ENCODE measurements at regions not wholly inside any gene's neighbourhood (a gene's known extent, or its start where the extent isn't known, plus 50 kb on each side); places are given as distances from the start of the nearest gene placed in this dataset.

DNA sequence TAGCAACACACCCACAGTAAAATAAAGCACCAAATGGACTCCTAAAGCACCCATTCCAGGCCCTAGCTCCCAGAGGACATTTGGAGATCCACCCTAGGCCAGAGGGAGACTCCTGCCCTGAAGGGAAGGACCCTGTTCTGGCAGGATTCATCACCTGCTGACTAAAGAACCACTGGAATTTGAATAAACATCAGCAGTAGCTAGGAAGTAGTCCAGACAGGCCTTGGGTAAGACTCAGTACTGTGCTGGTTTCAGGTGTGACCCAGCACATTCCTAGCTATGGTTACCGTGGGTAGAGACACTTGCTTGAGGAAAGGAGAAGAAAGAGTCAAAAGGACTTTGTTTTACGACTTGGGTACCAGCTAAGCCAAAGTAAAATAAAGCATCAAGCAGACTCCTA is 92.7 kb upstream of the LRRC7 start:
- DNase-seq (no peak), ATAC-seq (no peak)
- Histone ChIP-seq H3K36me3 (no peaks in the 10 kb centered on the region), H3K27me3 (no peaks in the 10 kb centered on the region), H3K4me1 (no peaks in the 10 kb centered on the region), H3K9me3 (no peaks in the 10 kb centered on the region), H3K4me3 (no peak overlapping the region), H3K27ac (no peak overlapping the region)
- TF ChIP-seq, protein P1, sequence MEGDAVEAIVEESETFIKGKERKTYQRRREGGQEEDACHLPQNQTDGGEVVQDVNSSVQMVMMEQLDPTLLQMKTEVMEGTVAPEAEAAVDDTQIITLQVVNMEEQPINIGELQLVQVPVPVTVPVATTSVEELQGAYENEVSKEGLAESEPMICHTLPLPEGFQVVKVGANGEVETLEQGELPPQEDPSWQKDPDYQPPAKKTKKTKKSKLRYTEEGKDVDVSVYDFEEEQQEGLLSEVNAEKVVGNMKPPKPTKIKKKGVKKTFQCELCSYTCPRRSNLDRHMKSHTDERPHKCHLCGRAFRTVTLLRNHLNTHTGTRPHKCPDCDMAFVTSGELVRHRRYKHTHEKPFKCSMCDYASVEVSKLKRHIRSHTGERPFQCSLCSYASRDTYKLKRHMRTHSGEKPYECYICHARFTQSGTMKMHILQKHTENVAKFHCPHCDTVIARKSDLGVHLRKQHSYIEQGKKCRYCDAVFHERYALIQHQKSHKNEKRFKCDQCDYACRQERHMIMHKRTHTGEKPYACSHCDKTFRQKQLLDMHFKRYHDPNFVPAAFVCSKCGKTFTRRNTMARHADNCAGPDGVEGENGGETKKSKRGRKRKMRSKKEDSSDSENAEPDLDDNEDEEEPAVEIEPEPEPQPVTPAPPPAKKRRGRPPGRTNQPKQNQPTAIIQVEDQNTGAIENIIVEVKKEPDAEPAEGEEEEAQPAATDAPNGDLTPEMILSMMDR (IDR thresholded peaks at IDR 0.05), result no peak
- intact Hi-C loops (cut with DNase I), result no loop called here

DNA sequence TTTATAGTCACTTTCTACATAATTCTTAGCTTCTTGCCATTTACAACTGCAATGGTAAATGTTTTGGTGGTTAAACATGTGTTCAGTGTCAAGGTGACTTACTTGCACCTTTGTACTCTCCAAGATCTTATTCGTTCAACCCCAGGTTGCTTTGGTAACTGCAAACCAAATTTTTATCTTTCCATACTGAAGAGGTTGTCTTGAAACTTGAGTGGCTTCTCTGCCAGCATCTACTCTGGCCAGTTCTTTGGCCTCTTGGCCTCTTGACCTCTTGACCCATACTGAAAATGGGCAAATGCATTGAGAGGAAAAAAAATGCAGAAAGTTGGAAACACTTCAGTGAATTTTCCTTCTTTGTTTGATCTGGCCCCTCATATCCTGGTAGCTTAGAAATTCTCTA is 88.0 kb upstream of the LRRC7 start:
- TF ChIP-seq, protein P1 (IDR thresholded peaks at IDR 0.05), result no peak
- H3K36me3 ChIP-seq, result no peaks in the 10 kb centered on the region
- DNase-seq, result no peak
- no peak overlapping the region for H3K4me3 ChIP-seq
- H3K9me3 ChIP-seq, result no peaks in the 10 kb centered on the region
- no peak for ATAC-seq
- intact Hi-C loops (cut with DNase I), result no loop called here
- no peaks in the 10 kb centered on the region for H3K4me1 ChIP-seq
- H3K27ac ChIP-seq, result no peak overlapping the region
- H3K27me3 ChIP-seq, result no peaks in the 10 kb centered on the region

DNA sequence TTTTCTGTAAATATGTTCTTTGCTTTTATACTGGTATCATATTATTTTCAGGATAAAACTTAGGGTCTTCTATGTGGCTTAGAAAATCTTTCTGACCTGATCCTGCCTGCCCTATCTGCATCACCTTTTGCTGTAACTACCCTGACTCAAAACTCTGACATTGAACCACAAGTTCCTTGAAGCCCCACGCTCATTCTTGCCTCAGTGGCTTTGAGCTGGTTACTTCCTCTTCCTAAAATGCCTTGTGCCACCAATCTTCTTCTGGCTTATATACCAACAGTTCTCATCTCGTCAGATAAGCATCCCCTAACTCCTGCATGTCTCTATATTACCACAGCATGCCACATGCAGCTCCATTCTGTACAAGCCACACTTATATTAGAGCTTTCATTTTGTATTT is 84.5 kb upstream of the LRRC7 start:
- Histone ChIP-seq H3K4me3 (no peak overlapping the region), H3K4me1 (no peaks in the 10 kb centered on the region), H3K36me3 (no peaks in the 10 kb centered on the region), H3K9me3 (peaks cover 0 to 4% of the 10 kb centered on the region in 2 donors), H3K27me3 (no peaks in the 10 kb centered on the region), H3K27ac (no peak overlapping the region)
- DNase-seq, result no peak
- TF ChIP-seq, protein P1 (IDR thresholded peaks at IDR 0.05), result no peak
- ATAC-seq, result no peak
- intact Hi-C loops (cut with DNase I), result no loop called here

DNA sequence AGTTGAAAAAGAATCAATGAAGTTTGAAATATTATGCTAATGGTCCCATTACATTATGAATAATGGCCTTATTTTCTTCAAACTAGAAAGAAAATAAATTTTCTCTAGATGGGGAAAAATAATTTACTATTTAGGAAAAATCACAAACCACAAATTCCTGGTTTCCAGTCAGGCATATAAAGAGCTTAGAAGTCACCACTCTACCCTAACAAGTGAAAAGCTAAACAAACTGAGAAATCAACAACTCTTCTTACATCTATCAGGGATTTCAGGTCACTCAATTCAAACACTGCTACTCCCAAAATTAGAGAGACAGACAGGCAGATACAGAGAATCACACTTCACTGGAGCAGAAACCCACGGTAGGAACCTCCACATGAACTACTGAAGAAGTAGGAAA is 82.1 kb upstream of the LRRC7 start:
- Histone ChIP-seq H3K27ac (no peak overlapping the region), H3K4me1 (no peaks in the 10 kb centered on the region), H3K9me3 (peaks cover 0 to 4% of the 10 kb centered on the region in 2 donors), H3K4me3 (no peak overlapping the region), H3K27me3 (no peaks in the 10 kb centered on the region), H3K36me3 (no peaks in the 10 kb centered on the region)
- ATAC-seq (no peak), DNase-seq (no peak)
- TF ChIP-seq, protein P1 (IDR thresholded peaks at IDR 0.05), result no peak
- intact Hi-C loops (cut with DNase I), result no loop called here

DNA sequence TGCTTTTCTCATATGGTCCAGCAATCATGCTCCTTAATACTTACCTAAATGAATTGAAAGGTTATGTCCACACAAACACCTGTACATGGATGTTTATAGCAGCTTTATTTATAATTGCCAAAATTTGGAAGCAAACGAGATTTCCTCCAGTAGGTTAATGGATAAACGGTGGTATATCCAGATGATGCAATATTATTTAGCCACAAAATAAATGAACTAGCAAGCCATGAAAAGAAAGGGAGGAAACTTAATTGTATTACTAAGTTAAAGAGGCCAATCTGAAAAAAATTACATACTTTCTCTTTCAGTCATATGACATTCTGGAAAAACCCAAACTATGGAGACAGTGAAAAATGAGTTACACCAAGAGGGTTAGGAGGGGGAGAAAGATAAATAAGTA is 76.3 kb upstream of the LRRC7 start:
- TF ChIP-seq, protein P1 (IDR thresholded peaks at IDR 0.05), result no peak
- Histone ChIP-seq H3K27me3 (no peaks in the 10 kb centered on the region), H3K36me3 (no peaks in the 10 kb centered on the region), H3K27ac (no peak overlapping the region), H3K9me3 (peaks cover 0 to 4% of the 10 kb centered on the region in 2 donors), H3K4me1 (no peaks in the 10 kb centered on the region), H3K4me3 (no peak overlapping the region)
- intact Hi-C loops (cut with DNase I), result no loop called here
- no peak for DNase-seq
- ATAC-seq, result no peak

Data from left lung (tissue), 4 donors.